DOHH2 (cell line): ENCODE measurements at regions not wholly inside any gene's neighbourhood (a gene's known extent, or its start where the extent isn't known, plus 50 kb on each side); places are given as distances from the start of the nearest gene placed in this dataset.

ENCODE experiments used
- EZH2phosphoT487 ChIP-seq: fragments of 200-600 bp; sonication (generic); IDR thresholded peaks from 2 replicates; pipeline ENCODE4 v1.6.1; 2017; ENCODE audit warnings: borderline replicate concordance, mild to moderate bottlenecking, antibody characterized with exemption, low read length, moderate library complexity, mixed read lengths
- TF ChIP-seq, protein P1 (sequence below): fragments of 200-600 bp; sonication (generic); IDR thresholded peaks from one replicate; pipeline ENCODE4 v1.5.1; 2014; ENCODE audit warnings: antibody characterized with exemption, mild to moderate bottlenecking, low read depth, low read length; ENCODE audit not compliant: poor library complexity, severe bottlenecking

DNA sequence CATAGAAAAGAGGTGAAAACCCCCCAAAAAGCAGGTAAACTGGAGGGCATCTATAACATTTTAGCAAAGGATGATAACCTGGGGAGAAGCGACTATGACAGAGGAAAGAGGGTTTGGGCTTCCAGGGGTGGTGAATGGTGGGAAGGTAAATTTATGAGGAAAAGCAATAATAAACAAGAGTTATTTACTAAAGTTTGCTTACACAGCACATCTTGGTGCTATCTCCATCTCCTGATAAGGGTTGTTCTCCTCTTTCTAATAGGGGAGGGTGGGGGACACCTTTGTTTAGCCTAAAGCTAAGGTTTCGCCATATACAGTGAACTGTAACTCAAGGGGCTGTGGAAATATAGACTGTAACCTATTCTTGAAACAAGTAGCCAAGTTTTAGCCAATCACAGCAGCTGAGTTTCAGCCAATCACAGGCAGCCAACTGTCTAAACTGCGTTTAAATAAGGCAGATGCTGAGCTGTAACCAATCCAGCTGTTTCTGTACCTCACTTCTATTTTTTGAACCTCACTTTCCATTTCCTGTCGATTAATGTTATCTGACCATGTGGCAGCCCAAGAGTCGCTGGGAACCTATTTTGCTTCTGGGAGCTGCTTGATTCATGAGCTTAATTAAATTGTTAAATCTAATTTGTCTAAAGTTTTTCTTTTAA is 191.8 kb downstream of the MAP2K6 start:
- TF ChIP-seq, protein P1, sequence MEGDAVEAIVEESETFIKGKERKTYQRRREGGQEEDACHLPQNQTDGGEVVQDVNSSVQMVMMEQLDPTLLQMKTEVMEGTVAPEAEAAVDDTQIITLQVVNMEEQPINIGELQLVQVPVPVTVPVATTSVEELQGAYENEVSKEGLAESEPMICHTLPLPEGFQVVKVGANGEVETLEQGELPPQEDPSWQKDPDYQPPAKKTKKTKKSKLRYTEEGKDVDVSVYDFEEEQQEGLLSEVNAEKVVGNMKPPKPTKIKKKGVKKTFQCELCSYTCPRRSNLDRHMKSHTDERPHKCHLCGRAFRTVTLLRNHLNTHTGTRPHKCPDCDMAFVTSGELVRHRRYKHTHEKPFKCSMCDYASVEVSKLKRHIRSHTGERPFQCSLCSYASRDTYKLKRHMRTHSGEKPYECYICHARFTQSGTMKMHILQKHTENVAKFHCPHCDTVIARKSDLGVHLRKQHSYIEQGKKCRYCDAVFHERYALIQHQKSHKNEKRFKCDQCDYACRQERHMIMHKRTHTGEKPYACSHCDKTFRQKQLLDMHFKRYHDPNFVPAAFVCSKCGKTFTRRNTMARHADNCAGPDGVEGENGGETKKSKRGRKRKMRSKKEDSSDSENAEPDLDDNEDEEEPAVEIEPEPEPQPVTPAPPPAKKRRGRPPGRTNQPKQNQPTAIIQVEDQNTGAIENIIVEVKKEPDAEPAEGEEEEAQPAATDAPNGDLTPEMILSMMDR = no peak
- TF ChIP-seq EZH2phosphoT487 = no peak
